Tibial nerve (tissue), 4 donors: ENCODE measurements at regions not wholly inside any gene's neighbourhood (a gene's known extent, or its start where the extent isn't known, plus 50 kb on each side); places are given as distances from the start of the nearest gene placed in this dataset.

Experiments used
- DNase-seq, 2 donors: peaks; one replicate each; pipeline ENCODE4 v3.0.0-alpha.2; 2019; ENCODE audit warnings: low spot score in 2 of 2
- H3K27ac ChIP-seq, 4 donors: fragments of 200-600 bp; sonication (generic) in 3 of 4; one replicate each; pipeline ENCODE4 v1.5.1; 2017 to 2019; ENCODE audit warnings: mild to moderate bottlenecking in 1 of 4
- H3K27me3 ChIP-seq, 2 donors: fragments of 200-600 bp; sonication (generic) in 1 of 2; one replicate each; pipeline versions ENCODE4 v1.5.1 to v1.6.0; 2017 to 2019
- H3K36me3 ChIP-seq, 3 donors: fragments of 200-600 bp; sonication (generic); one replicate each; pipeline ENCODE4 v1.5.1; 2018 to 2019
- H3K4me1 ChIP-seq, 4 donors: fragments of 200-600 bp; sonication (generic) in 3 of 4; one replicate each; pipeline ENCODE4 v1.5.1; 2017 to 2019
- H3K4me3 ChIP-seq, 4 donors: fragments of 200-600 bp; sonication (generic) in 3 of 4; one replicate each; pipeline ENCODE4 v1.5.1; 2017 to 2019; ENCODE audit warnings: mild to moderate bottlenecking in 1 of 4, moderate library complexity in 1 of 4
- H3K9me3 ChIP-seq, 4 donors: fragments of 200-600 bp; sonication (generic) in 3 of 4; one replicate each; pipeline ENCODE4 v1.5.1; 2017 to 2019
- EP300 ChIP-seq, 2 donors: sonication (generic); formaldehyde crosslinking; IDR thresholded peaks; one replicate each; pipeline ENCODE4 v1.6.1; 2017; ENCODE audit warnings: antibody characterized with exemption in 2 of 2, mild to moderate bottlenecking in 1 of 2
- POLR2A ChIP-seq, 2 donors: fragments of 450-650 bp; IDR thresholded peaks; one replicate each; pipeline ENCODE4 v1.6.1; 2017; ENCODE audit warnings: antibody characterized with exemption in 2 of 2, mild to moderate bottlenecking in 2 of 2, moderate library complexity in 2 of 2
- WGBS, 2 donors: methylation state at CpG; one replicate each; pipeline ENCODE4 v1.1.5; 2018; 5-methylcytosine and 5-hydroxymethylcytosine counted together
- TF ChIP-seq, protein P1 (sequence below), 5 experiments: fragments of 200-600 bp in 3 of 5; fragments of 450-650 bp in 2 of 5; sonication (generic) in 3 of 5; IDR thresholded peaks; one replicate each; pipeline ENCODE4 v1.5.1; 2016 to 2019; ENCODE audit warnings: antibody characterized with exemption in 5 of 5, mild to moderate bottlenecking in 3 of 5, moderate library complexity in 2 of 5

DNA sequence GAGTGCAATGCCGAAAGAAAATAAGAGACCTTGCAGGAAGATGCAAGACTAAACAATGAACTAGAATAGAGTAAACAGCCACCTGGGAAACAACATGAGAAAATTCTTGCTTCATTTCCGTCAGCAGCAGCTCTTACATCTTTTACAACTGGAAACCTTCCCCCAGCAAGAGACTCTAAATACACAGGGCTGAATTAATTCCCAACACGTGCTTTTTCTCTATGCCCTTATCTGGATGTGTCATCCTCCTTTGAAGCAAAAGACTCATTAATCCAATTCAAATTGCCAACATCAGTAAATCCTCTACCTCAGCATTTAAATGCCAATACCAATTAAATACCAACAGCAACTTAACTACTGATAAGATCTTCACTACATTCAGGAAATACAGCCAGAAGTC is 99.0 kb upstream of the PDE1C start:
- Histone ChIP-seq H3K4me3 (no peak overlapping the region), H3K9me3 (peaks cover 0 to 5% (median 0%) of the 10 kb centered on the region in 4 donors), H3K27me3 (no peaks in the 10 kb centered on the region), H3K27ac (no peak overlapping the region), H3K36me3 (no peaks in the 10 kb centered on the region), H3K4me1 (no peaks in the 10 kb centered on the region)
- WGBS, 2 donors = 43 to 60% methylated on average over 3 of the region's 3 CpGs
- TF ChIP-seq, protein P1, sequence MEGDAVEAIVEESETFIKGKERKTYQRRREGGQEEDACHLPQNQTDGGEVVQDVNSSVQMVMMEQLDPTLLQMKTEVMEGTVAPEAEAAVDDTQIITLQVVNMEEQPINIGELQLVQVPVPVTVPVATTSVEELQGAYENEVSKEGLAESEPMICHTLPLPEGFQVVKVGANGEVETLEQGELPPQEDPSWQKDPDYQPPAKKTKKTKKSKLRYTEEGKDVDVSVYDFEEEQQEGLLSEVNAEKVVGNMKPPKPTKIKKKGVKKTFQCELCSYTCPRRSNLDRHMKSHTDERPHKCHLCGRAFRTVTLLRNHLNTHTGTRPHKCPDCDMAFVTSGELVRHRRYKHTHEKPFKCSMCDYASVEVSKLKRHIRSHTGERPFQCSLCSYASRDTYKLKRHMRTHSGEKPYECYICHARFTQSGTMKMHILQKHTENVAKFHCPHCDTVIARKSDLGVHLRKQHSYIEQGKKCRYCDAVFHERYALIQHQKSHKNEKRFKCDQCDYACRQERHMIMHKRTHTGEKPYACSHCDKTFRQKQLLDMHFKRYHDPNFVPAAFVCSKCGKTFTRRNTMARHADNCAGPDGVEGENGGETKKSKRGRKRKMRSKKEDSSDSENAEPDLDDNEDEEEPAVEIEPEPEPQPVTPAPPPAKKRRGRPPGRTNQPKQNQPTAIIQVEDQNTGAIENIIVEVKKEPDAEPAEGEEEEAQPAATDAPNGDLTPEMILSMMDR (IDR thresholded peaks at IDR 0.05) = no peak
- TF ChIP-seq POLR2A (IDR thresholded peaks at IDR 0.05) = no peak
- no peak for TF ChIP-seq EP300 (IDR thresholded peaks at IDR 0.05)
- DNase-seq = no peak

DNA sequence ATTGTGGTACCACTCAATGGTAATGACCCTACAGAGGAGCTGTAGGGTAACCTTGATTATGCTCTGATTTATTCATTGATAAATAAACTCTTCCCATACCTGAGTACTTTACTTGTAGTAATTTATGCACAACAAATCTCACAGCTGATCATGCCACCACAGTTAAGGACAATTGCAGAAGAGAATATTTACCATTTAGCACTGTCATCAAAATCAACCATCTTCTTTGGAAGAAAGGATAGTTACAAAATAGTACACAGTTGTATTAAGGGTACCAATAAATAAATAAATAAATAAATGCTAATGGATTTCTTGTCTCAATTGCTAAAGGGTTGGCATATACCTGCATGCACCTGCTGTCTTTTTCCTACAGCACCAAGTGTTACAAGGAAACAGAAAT is 97.6 kb upstream of the PDE1C start:
- H3K27ac ChIP-seq = no peak overlapping the region
- H3K9me3 ChIP-seq = peaks cover 0 to under 1% (median 0%) of the 10 kb centered on the region in 4 donors
- H3K36me3 ChIP-seq = no peaks in the 10 kb centered on the region
- no peaks in the 10 kb centered on the region for H3K27me3 ChIP-seq
- peaks cover 0 to 12% (median 0%) of the 10 kb centered on the region in 4 donors for H3K4me1 ChIP-seq
- no peak overlapping the region for H3K4me3 ChIP-seq
- DNase-seq = no peak
- TF ChIP-seq POLR2A (IDR thresholded peaks at IDR 0.05) = no peak
- TF ChIP-seq EP300 (IDR thresholded peaks at IDR 0.05) = no peak
- TF ChIP-seq, protein P1 (IDR thresholded peaks at IDR 0.05) = no peak

DNA sequence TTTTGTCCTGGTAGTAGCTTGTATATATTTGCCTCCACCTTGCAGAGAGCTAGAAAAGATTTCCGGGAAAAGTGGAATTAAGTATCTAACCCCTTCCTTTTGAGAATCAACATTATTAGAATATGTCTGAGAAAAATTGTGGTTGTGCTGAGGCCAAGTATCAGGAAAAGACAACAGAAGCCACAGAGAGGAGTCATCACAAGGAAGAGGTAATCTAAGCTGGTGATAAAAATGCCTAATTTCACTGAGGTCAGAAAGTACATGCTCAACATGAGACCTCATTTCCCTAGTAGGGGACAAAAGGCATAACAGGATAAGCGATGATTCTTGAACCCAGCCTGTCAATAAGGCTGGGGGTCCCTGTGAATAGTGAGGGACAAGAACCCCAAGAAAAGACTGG is 97.0 kb upstream of the PDE1C start:
- no peak for DNase-seq
- H3K4me3 ChIP-seq = no peak overlapping the region
- H3K4me1 ChIP-seq = peaks cover 0 to 17% (median 0%) of the 10 kb centered on the region in 4 donors
- H3K27me3 ChIP-seq = no peaks in the 10 kb centered on the region
- no peak overlapping the region for H3K27ac ChIP-seq
- no peaks in the 10 kb centered on the region for H3K9me3 ChIP-seq
- H3K36me3 ChIP-seq = no peaks in the 10 kb centered on the region
- 89 to 94% methylated on average over 2 of the region's 2 CpGs for WGBS, 2 donors
- TF ChIP-seq, protein P1 (IDR thresholded peaks at IDR 0.05) = no peak
- TF ChIP-seq POLR2A (IDR thresholded peaks at IDR 0.05) (no peak), EP300 (IDR thresholded peaks at IDR 0.05) (no peak)

DNA sequence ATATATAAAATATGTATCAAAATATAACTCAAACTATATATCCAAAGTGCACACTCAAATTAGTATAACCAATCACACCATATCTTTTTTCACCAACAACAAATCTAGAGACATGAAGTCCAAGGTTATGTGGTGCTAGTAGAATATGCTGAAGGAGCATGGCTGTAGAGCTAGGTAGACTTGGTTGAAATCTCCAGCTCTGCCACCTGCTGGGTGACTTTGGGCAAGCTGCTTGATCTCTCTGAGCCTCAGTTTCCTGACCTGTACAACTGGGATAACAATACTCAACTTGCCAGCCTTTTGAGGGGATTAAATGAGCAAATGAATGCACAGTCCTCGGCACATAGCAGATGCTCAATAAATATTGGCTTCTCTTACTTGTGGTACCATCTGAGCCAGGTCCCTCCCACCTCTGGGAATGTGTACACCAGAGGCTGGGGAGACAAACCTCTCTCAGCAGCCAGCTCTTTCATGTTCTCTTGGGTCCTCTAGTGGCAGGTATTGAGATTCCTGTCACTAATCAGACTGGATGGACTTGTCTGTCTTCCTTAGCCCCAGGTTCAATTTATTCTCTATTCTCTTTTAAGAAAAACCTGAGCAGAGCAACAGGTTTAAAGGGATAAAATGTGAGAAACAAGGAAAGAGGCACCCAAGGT is 94.3 kb upstream of the PDE1C start:
- 76 to 84% methylated on average over 1 of the region's 1 CpG for WGBS, 2 donors
- no peak overlapping the region for H3K27ac ChIP-seq
- TF ChIP-seq POLR2A (IDR thresholded peaks at IDR 0.05) (no peak), EP300 (IDR thresholded peaks at IDR 0.05) (no peak)
- TF ChIP-seq, protein P1 (IDR thresholded peaks at IDR 0.05) = no peak
- peaks cover 0 to 23% (median 0%) of the 10 kb centered on the region in 4 donors for H3K4me1 ChIP-seq
- no peaks in the 10 kb centered on the region for H3K27me3 ChIP-seq
- no peak overlapping the region for H3K4me3 ChIP-seq
- H3K9me3 ChIP-seq = no peaks in the 10 kb centered on the region
- no peak for DNase-seq
- no peaks in the 10 kb centered on the region for H3K36me3 ChIP-seq

DNA sequence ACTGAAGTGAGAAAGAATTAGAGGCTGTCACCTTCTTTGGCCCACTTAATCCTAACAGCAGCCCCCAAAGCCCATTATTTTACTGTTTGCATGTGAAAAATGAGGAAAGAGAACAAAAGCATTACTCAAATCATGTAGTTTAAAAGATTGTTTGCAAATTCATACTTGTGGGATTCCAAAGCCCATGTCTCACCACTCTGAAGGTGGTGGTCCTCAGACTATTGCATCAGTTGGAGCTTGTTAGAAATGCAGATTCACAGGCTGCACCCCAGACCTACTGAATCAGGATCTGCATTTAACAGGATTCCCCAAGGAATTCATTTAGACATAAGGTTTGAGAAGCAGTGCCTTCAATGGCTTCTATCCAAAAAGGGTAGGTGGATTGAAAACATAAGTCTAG is 93.7 kb upstream of the PDE1C start:
- Histone ChIP-seq H3K27me3 (no peaks in the 10 kb centered on the region), H3K4me1 (peaks cover 0 to 23% (median 0%) of the 10 kb centered on the region in 4 donors), H3K27ac (peak overlapping the region in 2 of 4 donors; percentile 1 to 56), H3K36me3 (no peaks in the 10 kb centered on the region), H3K9me3 (no peaks in the 10 kb centered on the region), H3K4me3 (no peak overlapping the region)
- DNase-seq = no peak
- TF ChIP-seq POLR2A (IDR thresholded peaks at IDR 0.05) (no peak), EP300 (IDR thresholded peaks at IDR 0.05) (no peak)
- TF ChIP-seq, protein P1 (IDR thresholded peaks at IDR 0.05) = no peak
